ENCODE measurements at regions not wholly inside any gene's neighbourhood (a gene's known extent, or its start where the extent isn't known, plus 50 kb on each side); places are given as distances from the start of the nearest gene placed in this dataset.

- TF ChIP-seq CTCF (IDR thresholded peaks at IDR 0.05): no peak
- no peak for TF ChIP-seq EZH2 (IDR thresholded peaks at IDR 0.05; ENCODE audit: borderline replicate concordance, insufficient read depth, low read depth, low read length, poor library complexity, severe bottlenecking)
Measured at GRCh38 chr7:118755067-118755625, 530.6 kb downstream of the ANKRD7 start.
